ENCODE measurements at regions not wholly inside any gene's neighbourhood (a gene's known extent, or its start where the extent isn't known, plus 50 kb on each side); places are given as distances from the start of the nearest gene placed in this dataset.

DNA sequence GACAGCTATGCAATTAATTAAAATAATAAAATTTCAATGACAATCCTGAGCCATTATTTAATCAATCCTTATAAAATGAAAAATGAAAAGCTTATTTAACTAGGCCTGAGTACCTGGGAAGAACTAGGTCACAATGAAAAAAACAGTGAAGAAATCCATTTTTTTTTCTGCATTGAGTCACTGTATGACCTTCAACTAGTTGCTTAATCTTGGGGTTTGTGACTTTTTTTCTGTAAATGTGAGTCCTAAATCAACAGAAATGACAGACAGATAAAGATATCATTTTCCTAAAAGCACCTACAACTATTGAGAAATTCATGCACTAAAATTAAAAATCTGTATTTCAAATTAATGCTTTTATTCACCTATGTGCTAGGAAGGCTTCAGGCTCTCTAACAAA is 96.8 kb downstream of the TMEM26 start:
- Histone ChIP-seq H3K27ac (no peak overlapping the region), H3K4me3 (no peak overlapping the region), H3K27me3 (ENCODE audit: insufficient read depth in 3 of 3, low read length in 2 of 3) (no peaks in the 10 kb centered on the region), H3K9me3 (no peaks in the 10 kb centered on the region), H3K36me3 (ENCODE audit: insufficient read depth in 1 of 2, low read depth in 1 of 2) (no peaks in the 10 kb centered on the region), H3K4me1 (no peaks in the 10 kb centered on the region)
- no peak for DNase-seq
- intact Hi-C loops (cut with DNase I): no loop called here
- no peak for ATAC-seq
- TF ChIP-seq, protein P1, sequence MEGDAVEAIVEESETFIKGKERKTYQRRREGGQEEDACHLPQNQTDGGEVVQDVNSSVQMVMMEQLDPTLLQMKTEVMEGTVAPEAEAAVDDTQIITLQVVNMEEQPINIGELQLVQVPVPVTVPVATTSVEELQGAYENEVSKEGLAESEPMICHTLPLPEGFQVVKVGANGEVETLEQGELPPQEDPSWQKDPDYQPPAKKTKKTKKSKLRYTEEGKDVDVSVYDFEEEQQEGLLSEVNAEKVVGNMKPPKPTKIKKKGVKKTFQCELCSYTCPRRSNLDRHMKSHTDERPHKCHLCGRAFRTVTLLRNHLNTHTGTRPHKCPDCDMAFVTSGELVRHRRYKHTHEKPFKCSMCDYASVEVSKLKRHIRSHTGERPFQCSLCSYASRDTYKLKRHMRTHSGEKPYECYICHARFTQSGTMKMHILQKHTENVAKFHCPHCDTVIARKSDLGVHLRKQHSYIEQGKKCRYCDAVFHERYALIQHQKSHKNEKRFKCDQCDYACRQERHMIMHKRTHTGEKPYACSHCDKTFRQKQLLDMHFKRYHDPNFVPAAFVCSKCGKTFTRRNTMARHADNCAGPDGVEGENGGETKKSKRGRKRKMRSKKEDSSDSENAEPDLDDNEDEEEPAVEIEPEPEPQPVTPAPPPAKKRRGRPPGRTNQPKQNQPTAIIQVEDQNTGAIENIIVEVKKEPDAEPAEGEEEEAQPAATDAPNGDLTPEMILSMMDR (IDR thresholded peaks at IDR 0.05): no peak

DNA sequence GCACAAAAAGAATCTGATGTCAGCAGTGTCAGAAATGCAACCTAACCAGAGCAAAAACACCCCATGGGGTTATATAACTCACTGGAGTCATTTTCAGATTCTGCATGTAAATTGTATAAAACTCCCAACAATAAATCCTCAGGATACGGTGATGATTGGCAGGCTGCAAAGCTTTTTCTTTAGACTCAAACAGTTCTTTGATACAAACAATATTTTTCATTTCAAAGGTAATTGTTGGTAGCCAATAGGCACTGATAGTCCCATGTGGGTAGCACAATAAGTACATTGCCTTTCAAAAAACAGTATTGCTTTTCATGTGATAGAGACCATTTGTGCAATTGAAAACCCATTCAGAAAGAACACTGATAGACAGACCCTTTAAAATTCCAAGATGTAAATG is 98.0 kb downstream of the TMEM26 start:
- ATAC-seq: no peak
- Histone ChIP-seq H3K4me3 (no peak overlapping the region), H3K9me3 (no peaks in the 10 kb centered on the region), H3K36me3 (ENCODE audit: insufficient read depth in 1 of 2, low read depth in 1 of 2) (no peaks in the 10 kb centered on the region), H3K27ac (no peak overlapping the region), H3K27me3 (ENCODE audit: insufficient read depth in 3 of 3, low read length in 2 of 3) (no peaks in the 10 kb centered on the region), H3K4me1 (no peaks in the 10 kb centered on the region)
- intact Hi-C loops (cut with DNase I): no loop called here
- DNase-seq: no peak
- TF ChIP-seq, protein P1 (IDR thresholded peaks at IDR 0.05): no peak
- 68 to 82% (median 79%) methylated on average over 1 of the region's 1 CpG for WGBS, 3 donors

DNA sequence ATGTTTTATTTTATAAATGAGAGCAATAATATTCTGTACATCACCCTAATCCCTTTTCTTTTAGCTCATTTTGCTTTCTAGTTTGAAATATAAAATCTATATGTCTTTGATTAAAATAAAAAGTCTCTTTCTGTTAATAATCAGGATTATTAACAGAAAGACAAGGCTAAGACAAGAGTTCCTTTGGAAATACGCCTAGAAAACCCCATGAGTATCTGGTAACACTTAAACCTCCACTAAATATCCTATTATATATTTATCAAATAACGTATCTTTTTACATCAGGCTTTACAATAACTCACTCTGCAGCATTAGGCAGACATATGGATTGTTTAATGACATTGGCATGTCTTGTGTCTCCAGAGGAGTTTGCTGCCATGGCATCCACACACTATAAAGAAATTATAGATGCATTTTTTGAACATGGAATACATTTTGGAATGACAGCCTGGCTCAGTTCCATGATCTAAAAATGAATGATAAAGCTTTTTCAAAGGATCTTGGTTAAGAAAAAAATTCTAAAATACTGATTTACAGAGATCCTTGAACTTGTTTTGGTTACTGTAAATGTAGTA is 98.7 kb downstream of the TMEM26 start:
- intact Hi-C loops (cut with DNase I): no loop called here
- no peak overlapping the region for H3K27ac ChIP-seq
- no peak overlapping the region for H3K4me3 ChIP-seq
- ATAC-seq (no peak), DNase-seq (no peak)
- H3K4me1 ChIP-seq: no peaks in the 10 kb centered on the region
- H3K9me3 ChIP-seq: no peaks in the 10 kb centered on the region
- TF ChIP-seq, protein P1 (IDR thresholded peaks at IDR 0.05): no peak
- H3K36me3 ChIP-seq (ENCODE audit: insufficient read depth in 1 of 2, low read depth in 1 of 2): no peaks in the 10 kb centered on the region
- H3K27me3 ChIP-seq (ENCODE audit: insufficient read depth in 3 of 3, low read length in 2 of 3): no peaks in the 10 kb centered on the region
- WGBS, 3 donors: 43 to 47% (median 45%) methylated on average over 2 of the region's 2 CpGs

DNA sequence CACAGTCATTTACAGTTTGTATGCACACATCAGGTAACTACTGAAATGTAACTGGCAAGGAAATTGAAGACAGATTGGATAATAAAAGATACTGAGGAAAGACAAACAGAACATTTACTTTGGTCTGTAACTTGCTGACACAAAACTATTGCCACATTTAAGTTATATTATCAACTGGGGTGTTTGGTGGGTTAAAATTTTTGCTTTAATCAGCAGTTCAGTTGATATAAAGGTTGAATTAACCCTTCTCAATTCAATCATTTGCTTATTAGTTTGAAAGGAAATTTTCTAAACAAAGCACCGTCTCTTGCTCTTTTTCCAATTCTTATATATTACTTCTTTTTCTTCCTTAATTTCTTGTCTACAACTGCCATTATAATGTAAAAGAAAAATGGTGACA is 102.4 kb downstream of the TMEM26 start:
- Histone ChIP-seq H3K9me3 (no peaks in the 10 kb centered on the region), H3K4me3 (no peak overlapping the region), H3K27me3 (ENCODE audit: insufficient read depth in 3 of 3, low read length in 2 of 3) (no peaks in the 10 kb centered on the region), H3K4me1 (no peaks in the 10 kb centered on the region), H3K36me3 (ENCODE audit: insufficient read depth in 1 of 2, low read depth in 1 of 2) (no peaks in the 10 kb centered on the region), H3K27ac (no peak overlapping the region)
- no peak for ATAC-seq
- WGBS, 3 donors: 90 to 99% (median 97%) methylated on average over 1 of the region's 1 CpG
- TF ChIP-seq, protein P1 (IDR thresholded peaks at IDR 0.05): no peak
- intact Hi-C loops (cut with DNase I): no loop called here
- no peak for DNase-seq

DNA sequence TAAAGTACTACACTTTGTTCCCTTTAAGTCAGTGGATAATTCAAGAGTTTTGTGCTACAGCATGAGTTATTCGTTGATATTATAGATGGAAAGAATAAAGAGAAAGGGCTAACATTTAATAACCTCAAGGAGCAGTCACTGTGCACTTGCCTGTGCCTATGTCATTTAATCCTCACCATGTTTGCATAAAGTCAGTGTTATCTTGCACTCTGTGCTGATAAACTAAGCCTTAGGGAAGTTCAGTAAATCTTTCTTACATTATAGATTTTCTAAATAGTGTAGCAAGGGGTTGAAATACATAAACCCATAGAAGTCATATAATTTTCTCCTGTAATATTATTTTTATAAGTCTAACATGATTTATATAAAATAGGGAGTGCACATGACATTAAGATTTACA is 103.1 kb downstream of the TMEM26 start:
- ATAC-seq (no peak), DNase-seq (no peak)
- intact Hi-C loops (cut with DNase I): no loop called here
- no peaks in the 10 kb centered on the region for H3K36me3 ChIP-seq (ENCODE audit: insufficient read depth in 1 of 2, low read depth in 1 of 2)
- H3K4me1 ChIP-seq: no peaks in the 10 kb centered on the region
- TF ChIP-seq, protein P1 (IDR thresholded peaks at IDR 0.05): no peak
- no peak overlapping the region for H3K27ac ChIP-seq
- 0 to 57% (median 0%) methylated on average over 1 of the region's 1 CpG for WGBS, 3 donors
- no peaks in the 10 kb centered on the region for H3K27me3 ChIP-seq (ENCODE audit: insufficient read depth in 3 of 3, low read length in 2 of 3)
- no peaks in the 10 kb centered on the region for H3K9me3 ChIP-seq
- no peak overlapping the region for H3K4me3 ChIP-seq
